ENCODE measurements at regions not wholly inside any gene's neighbourhood (a gene's known extent, or its start where the extent isn't known, plus 50 kb on each side); places are given as distances from the start of the nearest gene placed in this dataset.

DNA sequence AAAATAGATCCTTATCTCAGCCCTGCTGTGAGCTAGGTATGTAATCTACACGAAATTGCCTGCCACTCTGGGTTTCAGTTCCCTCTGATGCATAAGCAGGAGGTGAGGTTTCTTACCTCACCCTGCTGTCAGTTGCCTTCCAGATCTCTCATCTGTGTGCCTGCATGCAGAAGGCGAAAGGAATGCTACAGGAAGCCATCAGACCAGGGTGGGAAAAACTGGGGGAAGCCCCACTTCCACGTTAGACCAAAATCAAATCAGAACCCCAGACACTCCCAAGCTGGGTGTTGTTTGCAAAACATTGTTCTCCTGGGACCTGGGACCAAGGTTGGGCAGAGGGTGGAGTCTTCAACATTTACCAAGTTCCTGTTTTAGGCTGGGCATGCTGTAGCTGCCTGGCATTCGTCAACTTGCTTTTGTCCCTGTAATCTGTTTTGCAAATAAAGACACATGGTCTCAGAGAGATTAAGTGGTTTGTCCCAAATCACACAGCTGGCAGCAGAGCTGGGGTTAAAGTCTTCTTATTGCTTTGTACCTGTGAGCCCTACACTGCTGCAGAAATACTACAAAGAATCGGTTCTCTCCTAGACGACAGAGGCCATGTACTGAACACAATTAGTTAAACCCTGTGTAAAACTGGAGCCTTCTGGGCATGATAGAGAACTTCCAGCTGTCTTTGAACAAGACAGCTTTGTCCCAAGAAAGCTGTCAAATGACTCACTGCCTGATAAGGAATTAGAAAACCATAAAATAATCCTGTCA, 389.7 kb upstream of the RUNX1 start:
- TF ChIP-seq ISL1 (CRISPR knock-in tag; IDR thresholded peaks at IDR 0.05) = no peak
- no peak for TF ChIP-seq ZNF565 (CRISPR knock-in tag; conservative IDR thresholded peaks at IDR 0.05; ENCODE audit: low read depth)
- TF ChIP-seq ZFP30 (CRISPR knock-in tag; IDR thresholded peaks at IDR 0.05) = no peak
- TF ChIP-seq, protein P1, sequence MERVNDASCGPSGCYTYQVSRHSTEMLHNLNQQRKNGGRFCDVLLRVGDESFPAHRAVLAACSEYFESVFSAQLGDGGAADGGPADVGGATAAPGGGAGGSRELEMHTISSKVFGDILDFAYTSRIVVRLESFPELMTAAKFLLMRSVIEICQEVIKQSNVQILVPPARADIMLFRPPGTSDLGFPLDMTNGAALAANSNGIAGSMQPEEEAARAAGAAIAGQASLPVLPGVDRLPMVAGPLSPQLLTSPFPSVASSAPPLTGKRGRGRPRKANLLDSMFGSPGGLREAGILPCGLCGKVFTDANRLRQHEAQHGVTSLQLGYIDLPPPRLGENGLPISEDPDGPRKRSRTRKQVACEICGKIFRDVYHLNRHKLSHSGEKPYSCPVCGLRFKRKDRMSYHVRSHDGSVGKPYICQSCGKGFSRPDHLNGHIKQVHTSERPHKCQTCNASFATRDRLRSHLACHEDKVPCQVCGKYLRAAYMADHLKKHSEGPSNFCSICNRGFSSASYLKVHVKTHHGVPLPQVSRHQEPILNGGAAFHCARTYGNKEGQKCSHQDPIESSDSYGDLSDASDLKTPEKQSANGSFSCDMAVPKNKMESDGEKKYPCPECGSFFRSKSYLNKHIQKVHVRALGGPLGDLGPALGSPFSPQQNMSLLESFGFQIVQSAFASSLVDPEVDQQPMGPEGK (CRISPR knock-in tag; IDR thresholded peaks at IDR 0.05; ENCODE audit: borderline replicate concordance) = no peak
- TF ChIP-seq, protein P2, sequence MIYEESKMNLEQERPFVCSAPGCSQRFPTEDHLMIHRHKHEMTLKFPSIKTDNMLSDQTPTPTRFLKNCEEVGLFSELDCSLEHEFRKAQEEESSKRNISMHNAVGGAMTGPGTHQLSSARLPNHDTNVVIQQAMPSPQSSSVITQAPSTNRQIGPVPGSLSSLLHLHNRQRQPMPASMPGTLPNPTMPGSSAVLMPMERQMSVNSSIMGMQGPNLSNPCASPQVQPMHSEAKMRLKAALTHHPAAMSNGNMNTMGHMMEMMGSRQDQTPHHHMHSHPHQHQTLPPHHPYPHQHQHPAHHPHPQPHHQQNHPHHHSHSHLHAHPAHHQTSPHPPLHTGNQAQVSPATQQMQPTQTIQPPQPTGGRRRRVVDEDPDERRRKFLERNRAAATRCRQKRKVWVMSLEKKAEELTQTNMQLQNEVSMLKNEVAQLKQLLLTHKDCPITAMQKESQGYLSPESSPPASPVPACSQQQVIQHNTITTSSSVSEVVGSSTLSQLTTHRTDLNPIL (CRISPR knock-in tag; IDR thresholded peaks at IDR 0.05; ENCODE audit: low read depth) = no peak
- TF ChIP-seq RARB (CRISPR knock-in tag; IDR thresholded peaks at IDR 0.05) = no peak
- no peak for TF ChIP-seq SNAI2 (CRISPR knock-in tag; IDR thresholded peaks at IDR 0.05)
- TF ChIP-seq, protein P3, sequence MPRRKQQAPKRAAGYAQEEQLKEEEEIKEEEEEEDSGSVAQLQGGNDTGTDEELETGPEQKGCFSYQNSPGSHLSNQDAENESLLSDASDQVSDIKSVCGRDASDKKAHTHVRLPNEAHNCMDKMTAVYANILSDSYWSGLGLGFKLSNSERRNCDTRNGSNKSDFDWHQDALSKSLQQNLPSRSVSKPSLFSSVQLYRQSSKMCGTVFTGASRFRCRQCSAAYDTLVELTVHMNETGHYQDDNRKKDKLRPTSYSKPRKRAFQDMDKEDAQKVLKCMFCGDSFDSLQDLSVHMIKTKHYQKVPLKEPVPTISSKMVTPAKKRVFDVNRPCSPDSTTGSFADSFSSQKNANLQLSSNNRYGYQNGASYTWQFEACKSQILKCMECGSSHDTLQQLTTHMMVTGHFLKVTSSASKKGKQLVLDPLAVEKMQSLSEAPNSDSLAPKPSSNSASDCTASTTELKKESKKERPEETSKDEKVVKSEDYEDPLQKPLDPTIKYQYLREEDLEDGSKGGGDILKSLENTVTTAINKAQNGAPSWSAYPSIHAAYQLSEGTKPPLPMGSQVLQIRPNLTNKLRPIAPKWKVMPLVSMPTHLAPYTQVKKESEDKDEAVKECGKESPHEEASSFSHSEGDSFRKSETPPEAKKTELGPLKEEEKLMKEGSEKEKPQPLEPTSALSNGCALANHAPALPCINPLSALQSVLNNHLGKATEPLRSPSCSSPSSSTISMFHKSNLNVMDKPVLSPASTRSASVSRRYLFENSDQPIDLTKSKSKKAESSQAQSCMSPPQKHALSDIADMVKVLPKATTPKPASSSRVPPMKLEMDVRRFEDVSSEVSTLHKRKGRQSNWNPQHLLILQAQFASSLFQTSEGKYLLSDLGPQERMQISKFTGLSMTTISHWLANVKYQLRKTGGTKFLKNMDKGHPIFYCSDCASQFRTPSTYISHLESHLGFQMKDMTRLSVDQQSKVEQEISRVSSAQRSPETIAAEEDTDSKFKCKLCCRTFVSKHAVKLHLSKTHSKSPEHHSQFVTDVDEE (CRISPR knock-in tag; IDR thresholded peaks at IDR 0.05) = no peak
- no peak for TF ChIP-seq ZNF70 (CRISPR knock-in tag; IDR thresholded peaks at IDR 0.05)
- TF ChIP-seq OSR1 (CRISPR knock-in tag; IDR thresholded peaks at IDR 0.05) = no peak
- no peak for TF ChIP-seq TOX (CRISPR knock-in tag; IDR thresholded peaks at IDR 0.05; ENCODE audit: borderline replicate concordance)
- TF ChIP-seq PPARA (CRISPR knock-in tag; IDR thresholded peaks at IDR 0.05; ENCODE audit: borderline replicate concordance) = no peak
- TF ChIP-seq ZFP3 (CRISPR knock-in tag; IDR thresholded peaks at IDR 0.05) = no peak
- no peak for TF ChIP-seq BACH2 (CRISPR knock-in tag; IDR thresholded peaks at IDR 0.05; ENCODE audit: borderline replicate concordance)

All from SK-N-SH treated with all-trans-retinoic acid at 6 μM for 48 hours (cell line).